Bronchial epithelial cell (primary cell): ENCODE measurements at regions not wholly inside any gene's neighbourhood (a gene's known extent, or its start where the extent isn't known, plus 50 kb on each side); places are given as distances from the start of the nearest gene placed in this dataset.

Experiments used
- DNase-seq: peaks from one replicate; pipeline ENCODE4 v3.0.0-alpha.2; 2010; ENCODE audit warnings: low read depth
- FAIRE-seq: peaks from 2 replicates; lab custom pipeline; 2011; peaks lifted over from hg19 to GRCh38; lab: Jason Lieb, UNC
- H3K27me3 ChIP-seq: 2 replicates; pipeline ENCODE4 v1.5.1; 2011; ENCODE audit warnings: low read length; ENCODE audit not compliant: control insufficient read depth, insufficient read depth
- H3K36me3 ChIP-seq: 2 replicates; pipeline ENCODE4 v1.5.1; 2011; ENCODE audit warnings: low read length; ENCODE audit not compliant: control insufficient read depth, insufficient read depth
- H3K4me3 ChIP-seq: 2 replicates; pipeline ENCODE4 v1.5.1; 2011; ENCODE audit warnings: mild to moderate bottlenecking, low read depth, low read length, control low read depth
- TF ChIP-seq, protein P1 (sequence below): IDR thresholded peaks from 2 replicates; pipeline ENCODE4 v1.5.1; 2011; ENCODE audit warnings: mild to moderate bottlenecking, moderate library complexity, low read length, control low read depth, inconsistent platforms; ENCODE audit not compliant: insufficient read depth, severe bottlenecking

DNA sequence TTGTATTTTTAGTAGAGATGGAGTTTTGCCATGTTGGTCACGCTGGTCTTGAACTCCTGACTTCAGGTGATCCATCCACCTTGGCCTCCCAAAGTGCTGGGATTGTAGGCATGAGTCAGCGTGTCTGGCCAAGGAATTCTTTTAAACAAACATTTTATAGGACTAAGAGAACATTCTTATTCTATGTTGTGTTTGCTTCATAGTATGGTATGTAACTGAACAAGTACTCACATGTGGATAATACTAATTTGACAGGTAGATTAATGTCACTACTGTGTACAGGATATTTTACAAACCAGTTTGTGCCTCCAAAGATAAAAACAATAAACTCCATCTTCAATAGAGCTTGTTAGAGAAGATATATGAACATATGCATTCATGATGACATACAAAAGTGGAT, 1353.4 kb downstream of the PCDH7 start:
- Histone ChIP-seq H3K36me3 (no peaks in the 10 kb centered on the region), H3K4me3 (no peak overlapping the region), H3K27me3 (no peaks in the 10 kb centered on the region)
- FAIRE-seq, result no peak
- DNase-seq, result peak; percentile 86
- TF ChIP-seq, protein P1, sequence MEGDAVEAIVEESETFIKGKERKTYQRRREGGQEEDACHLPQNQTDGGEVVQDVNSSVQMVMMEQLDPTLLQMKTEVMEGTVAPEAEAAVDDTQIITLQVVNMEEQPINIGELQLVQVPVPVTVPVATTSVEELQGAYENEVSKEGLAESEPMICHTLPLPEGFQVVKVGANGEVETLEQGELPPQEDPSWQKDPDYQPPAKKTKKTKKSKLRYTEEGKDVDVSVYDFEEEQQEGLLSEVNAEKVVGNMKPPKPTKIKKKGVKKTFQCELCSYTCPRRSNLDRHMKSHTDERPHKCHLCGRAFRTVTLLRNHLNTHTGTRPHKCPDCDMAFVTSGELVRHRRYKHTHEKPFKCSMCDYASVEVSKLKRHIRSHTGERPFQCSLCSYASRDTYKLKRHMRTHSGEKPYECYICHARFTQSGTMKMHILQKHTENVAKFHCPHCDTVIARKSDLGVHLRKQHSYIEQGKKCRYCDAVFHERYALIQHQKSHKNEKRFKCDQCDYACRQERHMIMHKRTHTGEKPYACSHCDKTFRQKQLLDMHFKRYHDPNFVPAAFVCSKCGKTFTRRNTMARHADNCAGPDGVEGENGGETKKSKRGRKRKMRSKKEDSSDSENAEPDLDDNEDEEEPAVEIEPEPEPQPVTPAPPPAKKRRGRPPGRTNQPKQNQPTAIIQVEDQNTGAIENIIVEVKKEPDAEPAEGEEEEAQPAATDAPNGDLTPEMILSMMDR, result no peak

DNA sequence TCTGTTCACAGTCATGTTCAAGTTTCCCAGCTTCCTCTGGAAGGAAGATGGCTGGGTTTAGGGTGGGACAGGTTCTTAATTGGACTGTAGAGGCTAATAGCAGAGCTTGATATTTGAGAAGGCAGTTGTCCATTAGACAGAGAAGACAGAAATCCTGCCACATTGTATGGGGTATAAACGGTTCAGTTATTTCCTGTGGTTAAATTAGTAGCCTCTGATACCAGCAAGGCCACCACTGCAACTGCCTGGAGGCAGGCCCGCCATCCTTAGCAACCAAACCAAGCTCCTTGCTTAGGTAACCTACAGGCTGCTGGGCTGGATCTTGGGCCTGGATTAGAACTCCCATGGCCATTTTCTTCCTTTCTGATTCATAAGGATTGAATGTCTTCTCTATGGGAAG, 1367.0 kb downstream of the PCDH7 start:
- TF ChIP-seq, protein P1, result no peak
- H3K36me3 ChIP-seq, result no peaks in the 10 kb centered on the region
- H3K27me3 ChIP-seq, result no peaks in the 10 kb centered on the region
- H3K4me3 ChIP-seq, result no peak overlapping the region
- FAIRE-seq (no peak), DNase-seq (no peak)

DNA sequence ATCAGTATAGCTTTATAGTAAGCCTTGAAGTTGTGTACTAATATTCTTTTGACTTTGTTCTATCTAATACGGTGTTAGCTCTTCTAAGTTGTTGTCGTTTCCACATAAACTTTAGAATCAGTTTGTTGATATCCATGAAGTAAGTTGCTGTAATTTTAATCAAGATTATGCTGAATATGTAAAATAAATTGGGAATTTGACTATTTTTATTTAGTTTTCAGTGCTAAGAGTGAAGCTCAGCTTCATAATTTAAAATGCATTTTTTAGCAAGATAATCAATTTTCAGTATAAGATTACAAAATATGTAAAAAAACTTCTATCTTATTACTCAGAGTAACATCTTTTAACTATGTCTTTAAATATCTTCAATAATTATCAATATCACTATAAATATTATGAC, 1374.8 kb downstream of the PCDH7 start:
- TF ChIP-seq, protein P1, result no peak
- Histone ChIP-seq H3K27me3 (no peaks in the 10 kb centered on the region), H3K36me3 (no peaks in the 10 kb centered on the region), H3K4me3 (no peak overlapping the region)
- no peak for DNase-seq
- FAIRE-seq, result no peak

DNA sequence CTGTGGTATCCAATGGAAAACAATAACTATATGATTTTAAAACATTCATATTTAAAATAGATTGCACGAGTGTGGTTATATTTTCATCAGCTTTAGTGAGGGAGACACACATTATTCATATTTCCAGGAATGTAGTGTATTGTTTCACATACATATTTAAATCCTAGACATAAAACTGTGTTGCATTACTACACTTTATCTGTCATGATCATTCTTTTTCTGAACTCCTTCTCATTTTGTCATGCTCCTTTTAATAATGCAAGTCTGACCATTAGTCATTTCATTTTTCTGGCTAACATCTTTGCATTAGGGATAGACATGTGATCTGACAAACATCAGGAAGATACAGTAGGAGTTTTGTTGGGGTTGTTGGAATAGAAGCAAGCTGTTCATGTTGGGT, 1382.7 kb downstream of the PCDH7 start:
- no peak overlapping the region for H3K4me3 ChIP-seq
- H3K36me3 ChIP-seq, result no peaks in the 10 kb centered on the region
- no peak for FAIRE-seq
- no peaks in the 10 kb centered on the region for H3K27me3 ChIP-seq
- TF ChIP-seq, protein P1, result no peak
- peak; percentile 34 for DNase-seq

DNA sequence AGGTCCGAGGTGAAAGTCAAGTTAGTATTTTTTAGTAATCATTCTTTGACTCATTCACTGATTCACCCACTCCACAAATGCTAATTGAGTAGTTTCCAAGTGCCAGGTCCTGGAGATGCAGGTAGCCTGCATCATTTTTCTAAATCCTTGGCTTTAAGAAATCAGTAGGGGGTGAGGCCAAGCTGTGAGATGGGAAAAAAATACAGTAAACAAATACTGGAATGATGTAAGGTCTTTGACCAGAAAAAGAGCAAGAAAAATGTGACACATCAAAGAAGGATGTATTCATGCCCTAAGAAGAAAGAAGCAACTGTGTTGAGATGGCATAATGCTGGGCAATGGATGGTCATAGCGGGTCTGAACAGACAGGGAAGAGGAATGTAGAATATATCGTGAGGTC, 1386.6 kb downstream of the PCDH7 start:
- TF ChIP-seq, protein P1, result no peak
- Histone ChIP-seq H3K27me3 (no peaks in the 10 kb centered on the region), H3K36me3 (no peaks in the 10 kb centered on the region), H3K4me3 (no peak overlapping the region)
- FAIRE-seq (no peak), DNase-seq (peak; percentile 94)

DNA sequence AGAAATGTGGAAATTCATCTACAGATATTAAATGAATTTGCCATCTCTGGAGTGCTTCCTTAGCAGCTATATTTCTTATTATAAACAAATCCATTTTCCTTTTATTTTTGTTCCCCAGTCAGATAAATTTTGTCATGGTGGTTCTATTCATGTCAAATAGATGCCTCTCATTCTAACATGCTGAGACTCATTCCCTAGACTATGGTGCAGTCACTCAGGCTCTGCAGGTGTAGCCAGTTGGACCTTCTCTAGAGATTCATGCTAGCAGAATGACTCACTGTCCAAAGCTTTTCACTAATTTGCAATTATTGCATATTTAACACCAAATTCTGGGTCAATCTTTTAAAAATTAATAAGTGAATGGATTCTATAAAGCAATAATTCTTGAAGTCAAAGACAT, 1392.7 kb downstream of the PCDH7 start:
- H3K27me3 ChIP-seq, result no peaks in the 10 kb centered on the region
- H3K4me3 ChIP-seq, result no peak overlapping the region
- no peak for FAIRE-seq
- DNase-seq, result peak; percentile 87
- TF ChIP-seq, protein P1, result no peak
- H3K36me3 ChIP-seq, result no peaks in the 10 kb centered on the region
